HTR-8/SVneo (cell line): ENCODE measurements at regions not wholly inside any gene's neighbourhood (a gene's known extent, or its start where the extent isn't known, plus 50 kb on each side); places are given as distances from the start of the nearest gene placed in this dataset.
"Not testable (repeated sequence)": the region's sequence is repeated elsewhere in the genome, so short reads cannot be mapped to it uniquely, and the experiment has no call there.

Experiments
- DNase-seq: peaks from one replicate; pipeline ENCODE4 v3.0.0; 2011; ENCODE audit warnings: low spot score, mixed read lengths; ENCODE audit not compliant: insufficient read length
- FAIRE-seq: peaks from 2 replicates; lab custom pipeline; 2011; peaks lifted over from hg19 to GRCh38; lab: Jason Lieb, UNC

- FAIRE-seq (no peak), DNase-seq (no peak)
Measured at GRCh38 chr20:58580474-58580835, 65.3 kb upstream of the APCDD1L start.

DNA sequence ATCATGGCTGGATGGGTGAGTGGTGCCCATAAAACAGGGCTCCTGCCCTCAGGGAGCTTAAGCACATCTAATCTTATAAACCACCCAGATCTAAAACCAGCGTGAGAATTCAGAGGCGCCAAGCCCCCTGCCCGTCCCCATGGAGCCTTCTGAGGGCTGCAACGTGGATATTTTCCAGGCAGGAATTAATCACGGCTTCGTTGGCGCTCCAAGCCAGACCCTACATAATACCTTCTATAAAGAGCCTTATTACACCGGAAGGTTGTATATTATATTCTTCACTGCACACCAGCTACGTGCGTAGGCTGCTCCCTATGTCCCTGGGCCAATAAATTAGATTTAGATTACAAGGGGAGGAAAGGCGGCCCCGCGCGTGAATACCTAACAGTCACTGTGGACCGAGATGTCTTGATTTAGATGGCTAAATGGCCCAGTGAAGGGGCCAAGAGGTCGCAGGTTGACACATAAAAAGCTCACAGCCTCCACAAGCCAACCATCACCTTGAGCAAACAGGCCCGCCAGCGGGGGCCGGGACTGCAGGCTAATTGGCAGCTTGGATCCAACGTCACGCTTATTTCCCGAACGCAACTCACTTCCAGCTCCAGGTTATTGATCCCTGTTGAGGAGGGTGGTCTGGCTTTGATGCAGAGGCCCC lies 64.7 kb upstream of the APCDD1L start:
- FAIRE-seq: peak; percentile 23
- DNase-seq: no peak

- no peak for FAIRE-seq
Measured at GRCh38 chr20:58579069-58579818, 64.0 kb upstream of the APCDD1L start.

DNA sequence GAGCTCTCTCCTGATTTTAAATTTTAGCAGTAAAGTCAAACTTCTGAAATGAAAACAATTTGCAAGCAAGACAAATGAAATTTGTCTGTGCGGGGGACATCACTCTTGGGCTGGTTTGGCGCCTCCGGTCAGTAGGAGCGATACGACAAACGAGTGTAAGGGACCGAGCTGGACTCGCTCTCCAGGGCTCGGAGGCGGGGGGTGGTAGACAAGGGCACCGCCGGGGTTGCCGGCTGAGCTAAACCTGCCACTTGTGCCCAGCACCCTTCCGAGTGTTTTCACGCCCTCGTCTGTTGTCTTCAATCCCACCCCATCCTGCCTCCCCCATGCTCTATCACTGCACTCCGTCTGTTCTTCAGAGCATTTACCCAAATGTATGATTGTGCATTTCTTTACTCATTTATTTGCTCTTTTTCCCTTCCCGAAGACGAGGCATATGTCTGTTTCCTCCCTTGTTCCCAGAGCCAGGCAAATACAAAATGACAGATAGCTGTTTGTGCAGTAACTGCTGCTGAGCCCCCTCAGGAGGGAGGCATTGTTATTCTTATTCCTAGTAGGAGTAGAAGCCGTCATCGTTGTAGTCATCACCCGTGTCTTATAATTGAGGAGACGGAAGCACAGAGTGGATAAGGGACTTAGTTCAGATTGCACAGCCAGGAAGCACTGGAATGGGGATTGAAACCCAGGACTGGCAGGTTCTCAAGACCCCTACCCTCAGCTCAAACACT lies 62.8 kb upstream of the APCDD1L start:
- DNase-seq (no peak), FAIRE-seq (peak; percentile 95)

More at GRCh38 chr20:58579069-58579818, 64.0 kb upstream of the APCDD1L start:
- no peak for DNase-seq

GRCh38 chr20:58577139-58577806 lies 62.1 kb upstream of the APCDD1L start:
- DNase-seq (no peak), FAIRE-seq (peak; percentile 52)

DNA sequence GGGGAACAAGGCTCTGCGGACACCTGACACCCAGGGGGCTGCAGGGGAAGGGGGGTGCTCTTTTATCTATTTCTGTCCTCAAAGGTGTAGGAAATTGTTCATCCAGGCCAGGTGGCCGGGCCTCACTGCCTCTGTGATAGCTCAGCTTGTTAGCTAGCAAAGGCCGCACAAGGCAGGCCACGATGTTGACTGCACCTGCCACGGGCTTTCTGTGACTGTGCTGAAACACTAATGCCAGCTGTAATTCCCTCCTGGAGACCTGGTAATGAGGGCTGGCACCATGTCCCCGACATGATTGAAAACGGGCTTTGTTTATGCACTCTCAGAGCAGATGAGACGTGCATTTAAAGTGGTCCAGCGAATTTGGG lies 61.4 kb upstream of the APCDD1L start:
- FAIRE-seq: no peak
- no peak for DNase-seq

DNA sequence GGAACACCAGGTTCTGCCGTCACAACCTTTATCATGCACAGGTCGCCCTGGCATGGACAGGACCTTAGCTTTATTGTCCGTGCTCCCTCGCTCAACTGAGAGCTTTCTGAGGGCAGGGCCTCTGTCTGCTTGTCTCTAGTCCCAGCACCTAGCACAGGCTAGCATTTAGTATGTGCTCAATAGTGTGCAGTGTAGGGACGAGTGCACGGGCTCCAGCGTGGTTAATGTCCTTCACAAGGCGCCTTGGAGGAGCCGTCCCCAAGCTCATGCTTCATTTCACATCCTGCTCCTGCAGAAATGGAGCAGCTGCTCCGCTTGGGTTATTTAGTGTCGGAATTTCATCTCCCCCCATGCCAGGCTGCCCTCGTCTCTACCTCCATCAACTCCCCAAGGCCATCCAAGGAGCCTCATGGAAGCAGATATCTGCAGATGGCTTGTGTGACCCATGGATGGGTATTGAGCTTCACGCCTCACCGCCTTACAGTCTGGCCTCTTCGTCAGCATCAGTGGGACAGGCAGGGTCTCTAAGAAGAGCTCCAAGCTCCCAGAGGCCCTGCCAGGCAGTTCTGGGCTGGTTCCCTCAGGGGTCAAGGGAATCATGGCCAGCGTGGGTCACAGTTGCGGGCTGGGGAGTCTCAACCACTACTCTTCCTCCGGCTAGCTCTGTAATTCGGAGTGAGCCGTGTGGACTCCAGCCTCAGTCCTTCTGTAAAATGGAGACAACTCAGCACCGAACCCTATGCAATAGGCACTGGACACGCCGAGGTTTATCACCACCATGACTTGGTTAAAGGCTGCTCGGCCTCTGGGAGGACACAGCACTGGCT lies 60.8 kb upstream of the APCDD1L start:
- FAIRE-seq (peak; percentile 94), DNase-seq (no peak)

DNA sequence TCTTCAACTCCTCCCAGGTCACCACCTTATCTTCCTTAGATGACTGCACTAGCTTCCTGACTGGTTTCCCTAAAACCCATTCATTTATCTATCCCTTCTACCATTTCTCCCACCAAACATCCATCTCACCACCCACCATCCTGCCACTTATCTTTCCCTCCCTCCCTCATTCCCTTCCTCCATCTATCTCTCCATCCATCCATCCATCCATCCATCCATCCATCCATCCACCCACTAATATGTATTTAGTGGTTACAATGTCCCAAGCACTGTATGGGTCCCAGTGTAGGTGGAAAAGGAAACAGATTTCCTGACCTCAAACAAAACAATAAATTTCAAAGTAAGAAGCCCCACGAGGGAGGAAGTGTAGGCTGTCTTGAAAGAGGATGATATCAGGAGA lies 59.3 kb upstream of the APCDD1L start:
- FAIRE-seq (no peak), DNase-seq (no peak)

DNA sequence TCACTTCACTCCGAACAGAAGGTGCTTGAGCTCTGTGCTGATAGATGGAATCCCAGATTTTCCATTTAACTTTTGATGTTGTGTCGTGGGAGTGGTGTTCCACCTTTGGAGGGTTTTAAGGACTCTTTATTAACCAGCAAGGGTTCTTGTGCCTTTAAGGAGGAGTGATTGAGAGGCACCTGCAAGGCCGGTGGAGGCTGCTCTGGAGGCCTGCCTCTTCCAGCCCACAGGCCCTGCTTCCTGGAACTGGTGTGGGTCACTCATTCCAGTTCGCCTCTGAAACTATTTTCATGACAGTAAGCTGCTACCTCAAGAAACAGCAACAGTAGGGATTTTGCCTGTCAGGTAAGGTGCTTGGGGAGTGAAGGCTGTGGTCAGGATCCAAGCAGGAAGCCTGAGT lies 58.8 kb upstream of the APCDD1L start:
- DNase-seq: no peak
- FAIRE-seq: no peak

GRCh38 chr20:58573257-58573656 lies 58.1 kb upstream of the APCDD1L start:
- no peak for FAIRE-seq
- DNase-seq: no peak

DNA sequence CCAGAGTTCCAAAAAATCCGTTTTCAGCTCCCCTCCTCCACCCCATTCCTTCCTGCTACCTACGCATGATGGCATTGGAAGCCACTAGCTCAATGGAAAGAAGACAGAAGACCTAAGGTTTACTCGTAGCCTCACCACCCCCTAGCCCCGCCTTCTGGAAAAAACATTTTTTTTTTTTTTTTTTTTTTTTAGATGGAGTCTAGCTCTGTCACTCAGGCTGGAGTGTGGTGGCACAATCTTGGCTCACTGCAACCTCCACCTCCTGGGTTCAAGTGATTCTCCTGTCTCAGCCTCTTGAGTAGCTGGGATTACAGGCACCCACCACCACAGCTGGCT lies 57.2 kb upstream of the APCDD1L start:
- not testable (repeated sequence) for DNase-seq, FAIRE-seq

GRCh38 chr20:58571693-58572427 lies 56.7 kb upstream of the APCDD1L start:
- FAIRE-seq: peak; percentile 98
- peak; percentile 99 for DNase-seq

GRCh38 chr20:58571356-58571692 lies 56.1 kb upstream of the APCDD1L start:
- DNase-seq (no peak), FAIRE-seq (no peak)

DNA sequence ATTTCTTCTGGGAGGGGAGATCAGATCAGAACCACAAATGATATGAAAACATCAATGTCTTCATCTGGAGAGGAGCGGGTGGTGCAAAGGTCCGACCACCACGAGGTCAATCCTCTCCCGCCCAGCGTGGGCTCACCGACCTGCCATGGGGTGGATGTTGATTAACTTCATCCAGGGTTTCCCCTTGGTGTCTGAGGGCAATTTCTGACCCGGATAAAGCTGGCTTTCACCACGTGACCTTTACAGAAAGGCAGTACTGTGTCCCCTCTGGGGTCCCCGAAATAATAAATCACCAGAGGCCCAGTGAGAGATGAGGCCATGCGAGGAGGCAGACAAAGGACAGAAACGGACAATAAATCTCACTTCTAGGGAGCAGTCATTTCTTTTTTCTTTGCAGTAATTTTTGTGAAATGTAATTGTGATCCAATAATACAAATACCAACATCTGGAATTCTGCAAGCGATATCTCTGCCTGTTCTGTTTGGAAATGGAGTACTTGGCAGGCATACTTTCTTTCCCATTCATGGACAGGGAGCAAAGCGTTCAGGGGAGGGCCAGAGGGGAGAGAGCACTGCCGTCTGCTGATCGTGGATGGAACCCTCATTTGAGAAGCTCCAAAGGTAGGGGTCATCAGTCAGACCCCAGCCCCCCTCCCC lies 55.1 kb upstream of the APCDD1L start:
- DNase-seq: no peak
- no peak for FAIRE-seq

- DNase-seq (no peak), FAIRE-seq (peak; percentile 98)
Measured at GRCh38 chr20:58569241-58570125, 54.3 kb upstream of the APCDD1L start.

DNA sequence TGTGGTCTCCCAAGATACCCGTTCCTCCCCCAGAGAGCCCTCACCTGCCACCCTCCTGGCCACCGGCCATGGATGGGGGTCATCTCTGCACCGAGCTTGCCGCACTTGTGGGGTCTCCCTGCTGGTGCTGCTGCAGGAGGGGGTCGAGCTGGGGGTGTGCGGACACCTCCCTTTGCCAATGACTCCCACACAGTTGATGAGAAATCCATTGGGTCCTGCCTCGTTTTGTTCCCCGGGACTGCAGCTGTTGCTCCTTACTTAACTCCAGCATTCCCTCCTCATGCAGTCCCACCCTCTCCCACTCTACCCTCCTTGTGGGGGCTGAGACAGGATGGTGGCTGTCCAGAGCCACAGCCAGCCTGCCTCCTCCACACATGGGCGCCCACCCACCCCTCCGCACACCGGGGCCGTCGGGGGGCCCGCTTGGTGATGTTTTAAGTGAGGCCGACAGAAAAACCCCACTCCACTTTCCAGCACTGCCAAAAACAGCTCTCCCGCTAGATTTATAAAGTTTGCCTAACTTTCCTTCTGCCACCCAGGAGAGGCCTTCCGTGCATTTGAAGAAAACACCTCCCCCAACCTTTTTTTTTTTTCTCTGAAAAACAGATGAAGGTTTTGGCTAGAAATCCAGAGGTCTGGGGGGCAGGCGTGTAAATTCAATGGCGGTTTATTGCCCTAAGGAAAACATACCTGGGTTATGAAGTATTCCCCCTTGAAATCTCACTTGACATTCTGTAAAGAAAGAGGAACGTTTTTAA lies 53.5 kb upstream of the APCDD1L start:
- DNase-seq: no peak
- FAIRE-seq: no peak

DNA sequence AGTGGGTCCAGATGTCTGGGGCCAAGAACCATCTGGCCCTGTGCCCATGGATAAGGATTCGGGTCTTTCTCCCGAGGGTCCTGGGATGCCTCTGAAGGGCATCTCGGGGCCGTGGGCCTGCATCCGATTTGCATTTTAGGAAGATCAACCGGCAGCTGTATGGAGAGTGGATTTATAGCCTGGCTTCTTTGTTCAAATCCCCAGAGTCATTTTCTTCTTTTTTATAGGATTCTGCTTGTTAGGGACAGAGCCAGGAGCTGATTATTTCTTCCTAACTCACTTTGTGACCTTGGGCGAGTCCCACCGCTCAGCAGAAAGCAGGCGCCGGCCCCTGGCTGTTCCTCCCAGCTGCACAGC lies 52.9 kb upstream of the APCDD1L start:
- DNase-seq (no peak), FAIRE-seq (no peak)
